Caco-2 (cell line): ENCODE measurements at regions not wholly inside any gene's neighbourhood (a gene's known extent, or its start where the extent isn't known, plus 50 kb on each side); places are given as distances from the start of the nearest gene placed in this dataset.

Source experiments
- BruUV-seq: library from RNA; stranded (reverse); fragments of 400-500 nt; replicated peaks from 2 replicates; lab custom pipeline; 2021; lab: Mats Ljungman, UMichigan
- CTCF ChIA-PET: fragments of 300-600 bp; sonication (Branson Sonifier 250); formaldehyde crosslinking; loops from one replicate; lab custom pipeline; 2022; ENCODE audit warnings: antibody characterized with exemption; lab: Charles Lee
- POLR2A ChIA-PET: fragments of 300-600 bp; sonication (Branson Sonifier 250); formaldehyde crosslinking; loops from one replicate; lab custom pipeline; 2022; ENCODE audit warnings: antibody characterized with exemption; lab: Charles Lee
- DNase-seq, 2 experiments: peaks; one replicate each; pipeline versions ENCODE4 v3.0.0 to v3.0.0-alpha.2; 2020 to 2022
- H3K27me3 ChIP-seq: replicated peaks from 2 replicates; pipeline ENCODE4 v1.6.0; 2011; ENCODE audit warnings: low read length; ENCODE audit not compliant: control insufficient read depth, insufficient read depth
- H3K36me3 ChIP-seq: 2 replicates; pipeline ENCODE4 v1.5.1; 2011; ENCODE audit warnings: low read length; ENCODE audit not compliant: control insufficient read depth, insufficient read depth
- H3K4me1 ChIP-seq: fragments of 250-450 bp; sonication (Bioruptor Pico); 2 replicates; pipeline ENCODE4 v1.5.1; 2020; ENCODE audit warnings: mild to moderate bottlenecking
- H3K4me3 ChIP-seq: 2 replicates; pipeline ENCODE4 v1.5.1; 2011; ENCODE audit warnings: low read depth, mild to moderate bottlenecking, control low read depth, low read length
- H3K9me3 ChIP-seq: fragments of 250-450 bp; sonication (Bioruptor Pico); 2 replicates; pipeline ENCODE4 v1.5.1; 2020; ENCODE audit warnings: mild to moderate bottlenecking, moderate library complexity
- H3K27ac Mint-ChIP-seq: one replicate; pipeline ENCODE4 v1.8.0; 2022; ENCODE audit warnings: mixed read lengths; ENCODE audit not compliant: unreplicated experiment
- H3K27me3 Mint-ChIP-seq: one replicate; pipeline ENCODE4 v1.8.0; 2022; ENCODE audit warnings: mixed read lengths; ENCODE audit not compliant: insufficient read depth, unreplicated experiment
- H3K36me3 Mint-ChIP-seq: one replicate; pipeline ENCODE4 v1.8.0; 2022; ENCODE audit warnings: mild to moderate bottlenecking, mixed read lengths; ENCODE audit not compliant: insufficient read depth, unreplicated experiment
- H3K4me1 Mint-ChIP-seq: one replicate; pipeline ENCODE4 v1.8.0; 2022; ENCODE audit warnings: low read depth, mixed read lengths; ENCODE audit not compliant: unreplicated experiment
- H3K4me3 Mint-ChIP-seq: one replicate; pipeline ENCODE4 v1.8.0; 2022; ENCODE audit warnings: mild to moderate bottlenecking, moderate library complexity, mixed read lengths; ENCODE audit not compliant: unreplicated experiment
- H3K9me3 Mint-ChIP-seq: one replicate; pipeline ENCODE4 v1.8.0; 2022; ENCODE audit warnings: mixed read lengths; ENCODE audit not compliant: unreplicated experiment
- intact Hi-C: fragments of 100-400 bp; cut with micrococcal nuclease; formaldehyde crosslinking; loops from one replicate; pipeline ENCODE4 v1.10.0; 2022; ENCODE audit not compliant: unreplicated experiment
- TF ChIP-seq, protein P1 (sequence below), 2 experiments: fragments of 200-600 bp in 1 of 2; IDR thresholded peaks; 1 replicate in 1 of 2; 2 replicates in 1 of 2; pipeline versions ENCODE4 v1.5.1 to v1.8.0; 2011 to 2022; ENCODE audit warnings: antibody characterized with exemption in 1 of 2, control low read depth in 1 of 2, inconsistent platforms in 1 of 2, low read depth in 1 of 2, low read length in 1 of 2, mild to moderate bottlenecking in 1 of 2, moderate library complexity in 1 of 2; ENCODE audit not compliant: insufficient read depth in 1 of 2, severe bottlenecking in 1 of 2, unreplicated experiment in 1 of 2

DNA sequence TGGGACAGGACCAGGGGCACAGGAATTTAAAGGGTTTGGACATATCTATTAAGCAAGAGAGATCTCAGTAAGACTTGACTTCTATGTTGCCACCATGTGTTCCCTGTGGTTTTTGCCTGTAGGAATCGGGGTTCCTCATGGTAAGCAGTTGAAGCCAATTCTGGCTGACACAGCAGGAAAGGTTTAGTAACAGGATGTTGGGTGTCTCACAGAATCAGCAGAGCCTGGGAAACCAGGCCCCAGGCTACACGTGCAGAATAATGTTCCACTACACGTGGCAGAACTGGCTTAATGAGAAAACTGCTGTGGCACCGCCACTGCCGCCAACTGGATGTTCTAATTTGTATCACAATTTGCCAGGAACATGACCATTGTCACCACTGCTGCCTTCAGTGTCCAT lies 264.6 kb upstream of the PLET1 start:
- Histone ChIP-seq H3K9me3 (no peaks in the 10 kb centered on the region), H3K27me3 (peaks cover 1% of the 10 kb centered on the region), H3K4me3 (no peak overlapping the region), H3K36me3 (no peaks in the 10 kb centered on the region), H3K4me1 (no peaks in the 10 kb centered on the region)
- POLR2A ChIA-PET, result no interaction called here
- intact Hi-C loops, result no loop called here
- Mint-ChIP-seq H3K27ac (no peak overlapping the region), H3K4me3 (no peak overlapping the region), H3K9me3 (no peaks in the 10 kb centered on the region), H3K27me3 (peaks cover 29% of the 10 kb centered on the region), H3K4me1 (no peaks in the 10 kb centered on the region), H3K36me3 (no peaks in the 10 kb centered on the region)
- CTCF ChIA-PET, result no interaction called here
- no peak for DNase-seq
- TF ChIP-seq, protein P1, sequence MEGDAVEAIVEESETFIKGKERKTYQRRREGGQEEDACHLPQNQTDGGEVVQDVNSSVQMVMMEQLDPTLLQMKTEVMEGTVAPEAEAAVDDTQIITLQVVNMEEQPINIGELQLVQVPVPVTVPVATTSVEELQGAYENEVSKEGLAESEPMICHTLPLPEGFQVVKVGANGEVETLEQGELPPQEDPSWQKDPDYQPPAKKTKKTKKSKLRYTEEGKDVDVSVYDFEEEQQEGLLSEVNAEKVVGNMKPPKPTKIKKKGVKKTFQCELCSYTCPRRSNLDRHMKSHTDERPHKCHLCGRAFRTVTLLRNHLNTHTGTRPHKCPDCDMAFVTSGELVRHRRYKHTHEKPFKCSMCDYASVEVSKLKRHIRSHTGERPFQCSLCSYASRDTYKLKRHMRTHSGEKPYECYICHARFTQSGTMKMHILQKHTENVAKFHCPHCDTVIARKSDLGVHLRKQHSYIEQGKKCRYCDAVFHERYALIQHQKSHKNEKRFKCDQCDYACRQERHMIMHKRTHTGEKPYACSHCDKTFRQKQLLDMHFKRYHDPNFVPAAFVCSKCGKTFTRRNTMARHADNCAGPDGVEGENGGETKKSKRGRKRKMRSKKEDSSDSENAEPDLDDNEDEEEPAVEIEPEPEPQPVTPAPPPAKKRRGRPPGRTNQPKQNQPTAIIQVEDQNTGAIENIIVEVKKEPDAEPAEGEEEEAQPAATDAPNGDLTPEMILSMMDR (IDR thresholded peaks at IDR 0.05; ENCODE audit: insufficient read depth in 1 of 2, low read depth in 1 of 2, low read length in 1 of 2, severe bottlenecking in 1 of 2, unreplicated experiment in 1 of 2), result no peak
- no TSS peak for BruUV-seq

DNA sequence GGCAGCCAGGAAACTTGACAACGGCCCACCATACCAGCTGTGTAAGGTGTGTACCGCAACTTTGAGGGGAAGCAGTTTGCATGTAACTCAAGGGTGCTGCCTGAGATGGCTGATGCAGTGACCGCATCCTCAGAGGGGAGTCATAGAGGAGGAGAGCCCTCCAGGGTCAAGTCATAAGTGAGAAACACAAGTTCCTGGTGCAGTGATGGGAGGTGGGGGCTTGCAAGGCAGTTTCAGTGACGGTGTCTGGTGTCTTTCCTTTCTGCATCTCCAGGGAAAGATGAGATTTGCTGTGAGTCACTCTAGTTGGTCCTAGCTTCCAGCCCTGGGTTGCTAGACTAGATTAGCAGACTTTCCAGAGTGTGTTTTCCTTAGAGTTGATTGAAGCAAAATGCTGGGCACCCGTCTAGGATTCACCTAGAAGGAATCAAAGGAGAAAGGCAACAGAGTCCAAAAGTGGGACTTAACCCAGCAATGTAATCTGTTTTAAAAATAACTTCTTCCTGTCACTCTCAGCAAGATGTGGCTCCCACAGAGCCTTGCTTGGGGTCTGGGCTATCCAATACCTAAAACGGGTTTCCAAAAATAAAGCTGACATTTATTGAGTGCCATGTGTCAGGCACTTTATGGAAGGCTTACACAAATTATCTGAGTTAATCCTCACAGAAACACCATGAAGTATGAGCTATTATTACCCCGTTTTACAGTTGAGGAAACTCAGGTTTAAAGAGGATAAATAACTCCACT lies 265.4 kb upstream of the PLET1 start:
- peaks cover 29% of the 10 kb centered on the region for H3K27me3 Mint-ChIP-seq
- BruUV-seq, result no TSS peak
- H3K9me3 ChIP-seq, result no peaks in the 10 kb centered on the region
- no peaks in the 10 kb centered on the region for H3K36me3 ChIP-seq
- ChIA-PET POLR2A (no interaction called here), CTCF (no interaction called here)
- H3K4me3 Mint-ChIP-seq, result no peak overlapping the region
- H3K27ac Mint-ChIP-seq, result no peak overlapping the region
- H3K4me1 ChIP-seq, result no peaks in the 10 kb centered on the region
- H3K4me3 ChIP-seq, result no peak overlapping the region
- peaks cover 1% of the 10 kb centered on the region for H3K27me3 ChIP-seq
- no peaks in the 10 kb centered on the region for H3K36me3 Mint-ChIP-seq
- no peaks in the 10 kb centered on the region for H3K9me3 Mint-ChIP-seq
- no peak for DNase-seq
- TF ChIP-seq, protein P1 (IDR thresholded peaks at IDR 0.05; ENCODE audit: insufficient read depth in 1 of 2, low read depth in 1 of 2, low read length in 1 of 2, severe bottlenecking in 1 of 2, unreplicated experiment in 1 of 2), result no peak
- intact Hi-C loops, result no loop called here
- no peaks in the 10 kb centered on the region for H3K4me1 Mint-ChIP-seq

DNA sequence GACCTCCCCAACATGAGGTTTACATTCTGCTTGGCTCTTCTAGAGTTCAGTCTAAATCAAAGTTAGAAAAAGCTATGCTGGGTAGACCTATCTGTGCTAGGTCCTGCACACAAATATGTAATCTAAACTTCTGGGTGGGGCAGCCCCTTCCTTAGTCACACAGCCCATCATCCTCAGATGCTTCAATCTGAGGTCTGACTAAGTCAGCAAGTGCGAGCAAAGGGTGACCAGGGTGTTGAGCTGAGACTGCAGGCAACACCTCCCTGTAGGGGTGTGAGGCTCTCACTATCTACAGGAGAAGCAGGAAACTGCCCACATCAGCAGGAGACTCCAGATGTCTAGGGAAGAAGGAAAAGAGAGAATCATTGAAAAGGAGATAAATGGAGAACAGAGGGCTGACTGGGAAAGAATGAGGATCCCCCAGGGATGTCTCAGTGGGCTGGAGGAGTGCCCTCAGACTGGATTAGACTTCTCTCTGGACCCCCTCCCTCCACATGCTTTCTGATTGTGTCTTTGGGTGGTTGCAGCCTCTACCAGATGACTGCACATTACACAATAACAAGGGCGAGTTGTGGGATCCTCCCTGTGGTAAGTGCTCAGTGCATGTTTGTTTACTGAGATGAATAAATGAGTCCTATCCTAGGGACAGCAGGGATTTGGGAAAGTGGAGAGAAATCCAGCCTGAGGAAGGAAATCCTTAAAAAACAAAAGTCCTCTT lies 266.2 kb upstream of the PLET1 start:
- no peak for DNase-seq
- Histone ChIP-seq H3K27me3 (peaks cover 1% of the 10 kb centered on the region), H3K4me3 (no peak overlapping the region), H3K9me3 (no peaks in the 10 kb centered on the region), H3K4me1 (no peaks in the 10 kb centered on the region), H3K36me3 (no peaks in the 10 kb centered on the region)
- BruUV-seq, result no TSS peak
- H3K4me3 Mint-ChIP-seq, result no peak overlapping the region
- POLR2A ChIA-PET, result no interaction called here
- peaks cover 26% of the 10 kb centered on the region for H3K27me3 Mint-ChIP-seq
- H3K4me1 Mint-ChIP-seq, result no peaks in the 10 kb centered on the region
- no peaks in the 10 kb centered on the region for H3K9me3 Mint-ChIP-seq
- CTCF ChIA-PET, result no interaction called here
- H3K36me3 Mint-ChIP-seq, result no peaks in the 10 kb centered on the region
- intact Hi-C loops, result no loop called here
- no peak overlapping the region for H3K27ac Mint-ChIP-seq
- TF ChIP-seq, protein P1 (IDR thresholded peaks at IDR 0.05; ENCODE audit: insufficient read depth in 1 of 2, low read depth in 1 of 2, low read length in 1 of 2, severe bottlenecking in 1 of 2, unreplicated experiment in 1 of 2), result no peak
